Loucy (cell line): ENCODE measurements at regions not wholly inside any gene's neighbourhood (a gene's known extent, or its start where the extent isn't known, plus 50 kb on each side); places are given as distances from the start of the nearest gene placed in this dataset.

Source experiments
- EZH2phosphoT487 ChIP-seq: fragments of 200-600 bp; IDR thresholded peaks from 2 replicates; pipeline ENCODE4 v1.6.1; 2018; ENCODE audit warnings: antibody characterized with exemption, mild to moderate bottlenecking, moderate library complexity, borderline replicate concordance
- TF ChIP-seq, protein P1 (sequence below): fragments of 200-600 bp; sonication (generic); conservative IDR thresholded peaks from 2 replicates; pipeline ENCODE4 v1.5.1; 2014; ENCODE audit warnings: mild to moderate bottlenecking, antibody characterized with exemption, low read length

DNA sequence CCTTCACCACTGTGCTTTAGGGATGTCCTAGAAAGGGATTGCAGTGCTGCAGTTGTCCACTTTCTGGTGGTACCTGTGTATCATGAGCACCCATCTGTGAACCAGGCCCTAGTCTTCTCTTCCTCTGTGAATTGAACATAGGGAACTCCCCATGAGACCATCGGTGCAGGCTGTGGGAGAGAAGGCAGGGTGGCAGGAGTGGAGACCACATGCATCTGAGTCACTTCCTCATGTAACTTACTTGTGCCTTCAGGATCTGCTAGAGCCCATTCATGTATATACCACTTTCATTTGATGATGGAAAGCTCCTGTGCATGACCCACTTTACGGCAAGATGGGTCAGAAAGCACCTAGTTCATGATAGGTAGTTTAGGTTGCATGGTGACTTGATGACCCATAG lies 478.1 kb upstream of the CDH9 start:
- no peak for TF ChIP-seq EZH2phosphoT487
- TF ChIP-seq, protein P1, sequence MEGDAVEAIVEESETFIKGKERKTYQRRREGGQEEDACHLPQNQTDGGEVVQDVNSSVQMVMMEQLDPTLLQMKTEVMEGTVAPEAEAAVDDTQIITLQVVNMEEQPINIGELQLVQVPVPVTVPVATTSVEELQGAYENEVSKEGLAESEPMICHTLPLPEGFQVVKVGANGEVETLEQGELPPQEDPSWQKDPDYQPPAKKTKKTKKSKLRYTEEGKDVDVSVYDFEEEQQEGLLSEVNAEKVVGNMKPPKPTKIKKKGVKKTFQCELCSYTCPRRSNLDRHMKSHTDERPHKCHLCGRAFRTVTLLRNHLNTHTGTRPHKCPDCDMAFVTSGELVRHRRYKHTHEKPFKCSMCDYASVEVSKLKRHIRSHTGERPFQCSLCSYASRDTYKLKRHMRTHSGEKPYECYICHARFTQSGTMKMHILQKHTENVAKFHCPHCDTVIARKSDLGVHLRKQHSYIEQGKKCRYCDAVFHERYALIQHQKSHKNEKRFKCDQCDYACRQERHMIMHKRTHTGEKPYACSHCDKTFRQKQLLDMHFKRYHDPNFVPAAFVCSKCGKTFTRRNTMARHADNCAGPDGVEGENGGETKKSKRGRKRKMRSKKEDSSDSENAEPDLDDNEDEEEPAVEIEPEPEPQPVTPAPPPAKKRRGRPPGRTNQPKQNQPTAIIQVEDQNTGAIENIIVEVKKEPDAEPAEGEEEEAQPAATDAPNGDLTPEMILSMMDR, result no peak
